Retinal pigment epithelial cell (primary cell): ENCODE measurements at regions not wholly inside any gene's neighbourhood (a gene's known extent, or its start where the extent isn't known, plus 50 kb on each side); places are given as distances from the start of the nearest gene placed in this dataset.

Experiments
- DNase-seq: peaks from one replicate; pipeline ENCODE4 v3.0.0-alpha.2; 2010; ENCODE audit warnings: low read depth
- H3K4me3 ChIP-seq: 2 replicates; pipeline ENCODE4 v1.5.1; 2011; ENCODE audit warnings: mild to moderate bottlenecking, low read length, control low read depth, moderate library complexity
- TF ChIP-seq, protein P1 (sequence below): conservative IDR thresholded peaks from 2 replicates; pipeline ENCODE4 v1.5.1; 2011; ENCODE audit warnings: low read depth, low read length, control low read depth, inconsistent platforms

DNA sequence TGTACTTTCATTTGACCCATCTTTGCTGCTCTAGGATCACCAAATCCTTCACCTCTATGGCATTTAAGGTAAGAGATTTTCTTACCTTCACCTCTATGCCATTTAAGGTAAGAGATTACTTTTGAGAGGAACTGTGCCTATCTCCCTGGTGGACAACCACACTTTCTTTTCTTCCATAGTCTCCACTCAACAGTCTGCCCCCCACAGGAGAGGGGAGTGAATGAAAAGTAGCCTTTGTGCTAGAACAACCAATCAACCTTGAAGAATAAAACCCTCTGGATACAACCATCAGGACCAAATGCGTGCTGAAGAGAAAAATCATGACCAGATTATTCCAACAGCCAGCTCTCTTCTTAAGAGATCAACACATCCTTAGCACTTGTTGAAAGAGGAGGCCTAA, 258.6 kb upstream of the TMPO start:
- DNase-seq = no peak
- H3K4me3 ChIP-seq = no peak overlapping the region
- TF ChIP-seq, protein P1, sequence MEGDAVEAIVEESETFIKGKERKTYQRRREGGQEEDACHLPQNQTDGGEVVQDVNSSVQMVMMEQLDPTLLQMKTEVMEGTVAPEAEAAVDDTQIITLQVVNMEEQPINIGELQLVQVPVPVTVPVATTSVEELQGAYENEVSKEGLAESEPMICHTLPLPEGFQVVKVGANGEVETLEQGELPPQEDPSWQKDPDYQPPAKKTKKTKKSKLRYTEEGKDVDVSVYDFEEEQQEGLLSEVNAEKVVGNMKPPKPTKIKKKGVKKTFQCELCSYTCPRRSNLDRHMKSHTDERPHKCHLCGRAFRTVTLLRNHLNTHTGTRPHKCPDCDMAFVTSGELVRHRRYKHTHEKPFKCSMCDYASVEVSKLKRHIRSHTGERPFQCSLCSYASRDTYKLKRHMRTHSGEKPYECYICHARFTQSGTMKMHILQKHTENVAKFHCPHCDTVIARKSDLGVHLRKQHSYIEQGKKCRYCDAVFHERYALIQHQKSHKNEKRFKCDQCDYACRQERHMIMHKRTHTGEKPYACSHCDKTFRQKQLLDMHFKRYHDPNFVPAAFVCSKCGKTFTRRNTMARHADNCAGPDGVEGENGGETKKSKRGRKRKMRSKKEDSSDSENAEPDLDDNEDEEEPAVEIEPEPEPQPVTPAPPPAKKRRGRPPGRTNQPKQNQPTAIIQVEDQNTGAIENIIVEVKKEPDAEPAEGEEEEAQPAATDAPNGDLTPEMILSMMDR = no peak

DNA sequence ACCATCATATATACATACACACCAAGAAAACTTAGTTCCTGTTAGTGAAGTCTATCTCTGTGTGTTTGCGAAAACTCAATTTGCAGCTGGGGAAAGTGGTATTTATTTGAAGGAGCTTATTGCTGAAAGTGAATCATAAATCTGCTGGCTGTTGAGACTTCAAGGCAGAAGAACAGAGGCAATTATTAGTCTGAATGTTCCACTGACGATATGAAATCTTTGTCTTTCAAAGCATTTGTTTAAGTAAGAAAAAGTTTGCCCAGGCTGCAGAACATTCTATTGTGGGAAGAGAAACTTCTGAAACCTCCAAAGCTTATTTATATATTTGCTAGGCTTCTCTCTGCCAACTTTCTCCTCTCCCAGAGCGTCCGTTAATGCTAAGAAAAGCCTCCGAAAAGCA, 255.7 kb upstream of the TMPO start:
- no peak overlapping the region for H3K4me3 ChIP-seq
- no peak for DNase-seq
- TF ChIP-seq, protein P1 = no peak

DNA sequence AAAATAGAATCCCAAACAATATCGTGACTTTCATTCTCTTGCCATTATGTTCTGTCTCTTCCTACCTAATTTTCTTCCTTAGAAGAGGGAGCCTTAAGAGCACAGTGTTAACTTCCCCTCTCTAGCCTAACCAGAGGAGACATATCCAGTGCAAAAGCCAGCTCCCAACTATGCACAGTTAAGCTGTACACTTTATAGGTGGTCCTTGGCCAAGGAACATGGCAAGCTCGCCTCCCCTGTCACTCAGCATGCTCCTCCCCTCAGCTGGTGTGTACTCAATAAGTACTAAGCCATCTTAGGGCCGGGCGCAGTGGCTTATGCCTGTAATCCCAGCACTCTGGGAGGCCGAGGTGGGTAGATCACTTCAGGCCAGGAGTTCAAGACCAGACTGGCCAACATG, 255.1 kb upstream of the TMPO start:
- H3K4me3 ChIP-seq = no peak overlapping the region
- no peak for DNase-seq
- TF ChIP-seq, protein P1 = no peak

DNA sequence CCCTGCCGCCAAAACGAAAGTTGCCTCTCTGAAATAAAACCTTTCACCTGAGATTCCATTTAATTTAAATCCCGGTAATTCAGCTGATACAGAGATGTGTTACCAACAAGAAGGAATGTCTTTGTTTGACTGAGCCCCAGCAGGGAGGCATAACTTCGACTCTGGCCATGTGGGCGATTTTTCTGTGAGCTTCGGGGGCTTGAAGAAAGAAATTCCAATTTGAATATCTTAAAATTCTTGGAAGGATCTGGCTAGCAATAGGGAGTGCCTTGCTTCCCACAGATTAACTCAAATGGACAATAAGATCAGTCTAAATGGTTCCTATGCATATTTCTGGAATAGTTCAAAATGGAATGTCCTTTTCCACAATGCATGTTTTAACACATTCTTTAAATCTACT, 252.5 kb upstream of the TMPO start:
- TF ChIP-seq, protein P1 = no peak
- peak; percentile 14 for DNase-seq
- peak overlapping the region; percentile 7 for H3K4me3 ChIP-seq

DNA sequence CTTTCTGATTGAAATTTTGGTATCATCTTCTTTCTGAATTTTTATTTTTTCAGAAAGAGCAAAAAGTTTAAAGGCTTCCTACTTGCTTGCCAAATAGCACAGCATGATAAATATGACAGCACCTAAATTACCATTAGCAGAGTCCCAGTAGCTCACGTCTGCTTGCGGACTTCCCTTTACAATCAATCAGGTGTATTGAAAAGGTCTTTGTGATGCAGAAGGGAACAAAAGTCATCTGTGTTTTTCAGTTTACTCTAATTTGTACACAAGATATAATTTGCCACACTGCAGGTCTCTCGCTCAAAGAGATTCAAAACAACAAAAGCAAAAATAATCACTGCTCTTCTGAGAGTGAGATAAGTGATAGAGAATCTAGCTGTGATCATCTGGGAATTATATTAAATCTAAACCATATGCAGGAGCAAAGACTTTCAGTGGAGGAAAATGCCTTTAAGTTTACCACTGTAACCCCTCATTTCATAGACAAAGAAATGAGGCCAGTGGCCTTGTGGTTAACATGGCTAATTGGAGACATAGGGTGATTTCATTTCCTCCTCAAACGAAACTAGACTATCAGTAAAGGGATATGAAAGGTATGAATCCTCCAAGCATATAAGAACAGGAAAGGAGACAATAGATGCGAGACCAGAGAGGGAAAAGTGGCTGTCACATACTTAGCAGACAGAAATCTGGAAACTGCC, 240.8 kb upstream of the TMPO start:
- TF ChIP-seq, protein P1 = no peak
- H3K4me3 ChIP-seq = no peak overlapping the region
- no peak for DNase-seq

DNA sequence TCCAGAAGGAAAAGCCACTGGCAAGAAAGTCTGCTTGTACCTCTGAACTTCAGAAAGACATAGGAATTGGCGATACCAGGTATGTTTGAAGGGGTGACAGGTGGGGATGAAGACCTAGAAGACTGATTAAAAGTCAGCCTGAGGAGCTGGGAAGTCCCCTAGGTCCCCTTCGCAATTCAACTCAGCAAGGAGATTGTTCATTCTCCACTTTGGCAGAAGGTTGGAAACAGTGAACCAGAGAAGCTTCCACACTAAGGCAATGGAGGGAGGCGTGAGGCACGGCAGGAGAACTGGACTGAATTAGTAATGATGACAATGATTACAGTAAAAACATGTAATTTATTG, 240.3 kb upstream of the TMPO start:
- DNase-seq = no peak
- TF ChIP-seq, protein P1 = no peak
- H3K4me3 ChIP-seq = no peak overlapping the region

DNA sequence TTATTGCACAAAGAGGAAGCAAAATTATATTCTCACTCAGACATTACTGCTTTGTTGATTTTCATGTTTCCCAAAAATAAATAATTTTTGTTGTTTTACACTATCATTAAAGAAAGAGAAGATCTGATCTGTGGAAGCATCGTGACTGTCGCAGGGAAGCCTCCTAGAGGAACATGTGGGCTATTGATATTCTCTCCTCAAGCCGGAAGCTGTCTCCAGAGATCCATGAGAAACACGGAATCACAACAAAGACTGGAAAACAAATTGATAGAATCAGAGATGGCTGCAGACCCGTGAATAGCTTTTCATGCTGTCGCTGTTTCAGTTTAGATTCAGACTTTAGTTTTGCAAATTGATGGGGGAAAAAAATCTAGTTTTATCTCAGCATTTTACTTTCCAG, 235.2 kb upstream of the TMPO start:
- TF ChIP-seq, protein P1 = no peak
- H3K4me3 ChIP-seq = no peak overlapping the region
- no peak for DNase-seq
